ENCODE measurements at regions not wholly inside any gene's neighbourhood (a gene's known extent, or its start where the extent isn't known, plus 50 kb on each side); places are given as distances from the start of the nearest gene placed in this dataset.

DNA sequence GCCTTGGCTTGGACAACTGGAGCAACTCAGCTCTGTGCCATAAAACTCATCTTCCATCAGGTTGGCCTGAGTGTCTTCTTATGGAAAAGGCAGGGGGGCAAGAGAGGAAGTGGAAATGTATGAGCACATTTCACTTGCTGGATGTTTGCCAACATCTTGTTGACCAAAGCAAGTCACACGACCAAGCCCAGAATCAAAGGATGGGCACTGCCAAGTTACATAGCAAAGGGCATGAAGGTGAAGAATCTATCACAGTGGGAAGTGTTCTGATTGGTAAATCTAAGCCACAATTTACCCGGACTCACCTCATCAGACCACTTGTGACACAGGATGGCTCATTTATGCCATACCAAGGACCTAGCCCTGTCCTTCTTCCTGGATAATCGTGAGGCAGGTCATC, 310.5 kb upstream of the IRX5 start:
- no peak for FAIRE-seq

DNA sequence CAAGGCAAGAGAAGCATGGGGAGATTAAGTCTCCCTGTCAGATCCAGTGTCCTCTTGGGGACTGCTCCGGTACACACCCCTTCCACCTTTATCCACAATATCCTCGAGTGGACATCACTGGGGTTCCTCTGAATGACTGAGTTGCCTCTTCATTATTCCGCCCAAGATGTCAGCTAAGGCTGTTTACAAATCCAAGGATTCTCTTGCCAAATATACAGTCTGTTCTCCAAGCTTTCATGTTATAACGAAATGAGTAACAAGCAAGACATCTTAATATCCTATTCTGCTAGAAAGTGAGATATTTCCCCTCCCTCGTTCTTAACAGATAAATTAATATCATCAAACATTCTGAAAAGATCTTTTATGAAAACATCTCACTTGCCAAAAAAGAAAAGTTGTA, 314.1 kb upstream of the IRX5 start:
- no peak for FAIRE-seq

DNA sequence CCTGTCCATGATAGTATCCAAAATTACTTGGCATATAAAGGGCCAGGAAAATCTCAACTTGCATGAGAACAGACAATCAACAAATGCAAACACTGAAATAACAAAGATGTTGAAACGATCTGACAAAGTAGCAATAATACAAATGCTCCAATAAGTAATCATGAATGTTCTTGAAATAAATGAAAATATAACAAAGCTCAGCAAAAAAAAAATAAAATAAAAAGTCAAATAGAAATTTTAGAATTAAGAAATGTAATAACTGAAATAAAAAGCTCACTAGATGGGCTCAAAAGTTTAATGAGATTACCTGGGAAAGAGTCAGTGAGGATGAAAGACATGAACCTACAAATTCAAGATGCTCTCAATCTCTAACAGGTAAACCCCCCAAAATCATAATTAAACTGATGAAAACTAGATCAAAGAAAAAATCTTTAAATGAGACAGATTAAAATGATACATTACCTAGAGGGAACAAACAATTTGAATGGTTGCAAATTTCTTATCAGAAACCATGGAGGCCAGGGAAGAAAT, 319.0 kb upstream of the IRX3 start:
- no peak for FAIRE-seq

DNA sequence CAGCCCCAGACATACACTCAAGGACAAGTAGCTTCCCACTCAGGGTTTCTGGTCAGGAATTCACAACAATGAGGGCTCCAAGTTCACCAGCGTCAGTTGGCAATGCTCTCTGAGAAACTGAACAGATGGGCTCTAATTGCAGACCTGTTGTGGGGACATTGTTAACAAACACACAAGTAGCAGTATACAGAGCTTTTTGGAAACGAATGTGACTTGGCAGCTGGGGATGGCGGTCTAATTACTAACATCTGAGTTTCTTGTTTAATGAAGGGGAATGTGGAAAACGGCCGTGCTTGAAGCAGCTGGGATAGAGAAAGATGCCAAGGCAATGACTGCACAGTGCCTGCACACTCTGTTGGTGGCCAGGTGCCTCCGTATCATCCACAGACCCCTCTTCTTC, 316.1 kb upstream of the IRX3 start:
- FAIRE-seq: no peak

DNA sequence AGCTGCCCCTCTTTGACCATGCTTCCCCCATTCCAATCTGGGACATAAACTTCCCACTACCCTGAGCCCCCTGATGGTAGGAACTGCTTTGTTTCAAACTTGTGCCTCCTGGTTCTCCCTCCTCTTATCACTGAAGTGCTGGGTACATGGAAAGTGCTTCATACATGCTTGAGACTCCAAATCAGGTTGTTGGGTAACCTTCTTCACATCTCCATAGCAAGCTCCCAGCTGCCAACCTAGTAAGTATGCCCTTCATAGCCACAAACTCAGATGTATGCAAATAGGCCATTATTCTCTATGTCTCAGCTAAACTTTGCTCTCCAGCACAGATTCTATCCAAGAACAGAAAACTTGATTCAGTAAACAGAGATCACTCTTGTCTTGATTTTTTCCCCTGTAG, 310.6 kb upstream of the IRX3 start:
- no peak for FAIRE-seq

DNA sequence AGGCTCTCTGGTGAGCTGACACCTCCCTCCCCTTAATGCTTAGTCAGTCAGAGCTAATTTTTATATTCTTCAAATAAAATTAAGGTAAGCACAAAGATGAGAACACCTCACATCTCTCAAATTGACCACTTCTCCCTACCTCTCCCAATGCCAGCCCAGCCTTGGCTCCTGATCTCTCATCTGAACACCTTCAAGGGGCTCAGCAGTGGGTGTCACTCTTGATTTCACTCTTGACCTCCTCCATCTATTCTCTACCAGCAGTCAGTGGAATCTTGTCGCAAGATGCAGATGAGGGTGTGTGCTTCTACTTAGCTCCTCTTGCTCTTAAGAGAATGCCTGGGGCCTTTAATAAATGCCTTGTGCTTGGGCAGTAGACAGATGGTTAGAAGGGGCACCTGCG, 309.0 kb upstream of the IRX3 start:
- no peak for FAIRE-seq

DNA sequence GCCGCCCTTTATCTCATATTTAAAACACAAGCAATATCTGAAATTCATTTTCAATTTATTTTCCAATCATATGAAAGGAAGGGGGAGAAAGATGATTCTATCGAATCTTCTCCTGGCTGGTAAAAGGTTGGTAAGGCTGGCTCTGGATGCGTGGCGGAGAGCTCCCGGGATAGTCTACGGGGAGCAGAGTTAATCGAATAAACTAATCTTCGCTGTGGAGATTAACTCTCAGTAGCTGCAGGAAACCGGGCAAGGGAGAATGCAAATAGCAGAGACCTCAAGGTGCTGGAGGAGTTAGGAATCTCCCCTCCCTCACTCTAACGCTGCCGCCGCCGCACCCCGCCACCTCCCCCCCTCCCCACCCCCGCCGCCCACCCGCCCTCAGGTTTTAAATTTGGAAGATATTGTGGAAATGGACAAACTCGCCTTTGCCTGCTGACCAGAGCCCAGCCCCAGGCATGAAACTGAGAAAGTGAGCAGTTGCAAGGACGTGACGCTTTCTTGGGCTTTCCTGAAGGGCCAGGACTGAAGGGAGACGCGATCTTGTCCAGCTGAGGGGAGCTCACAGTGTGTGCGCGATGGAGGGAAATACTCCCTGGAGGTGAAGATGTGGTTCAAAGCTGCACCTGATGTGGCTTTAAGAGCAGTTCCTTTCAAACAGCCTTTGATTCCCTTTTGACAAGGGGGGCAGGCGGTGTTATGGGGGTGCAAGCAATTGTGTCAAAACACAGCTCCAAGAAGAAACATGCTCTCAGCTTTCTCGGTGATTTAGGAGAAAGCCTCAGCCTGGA, 308.2 kb upstream of the IRX3 start:
- no peak for FAIRE-seq

DNA sequence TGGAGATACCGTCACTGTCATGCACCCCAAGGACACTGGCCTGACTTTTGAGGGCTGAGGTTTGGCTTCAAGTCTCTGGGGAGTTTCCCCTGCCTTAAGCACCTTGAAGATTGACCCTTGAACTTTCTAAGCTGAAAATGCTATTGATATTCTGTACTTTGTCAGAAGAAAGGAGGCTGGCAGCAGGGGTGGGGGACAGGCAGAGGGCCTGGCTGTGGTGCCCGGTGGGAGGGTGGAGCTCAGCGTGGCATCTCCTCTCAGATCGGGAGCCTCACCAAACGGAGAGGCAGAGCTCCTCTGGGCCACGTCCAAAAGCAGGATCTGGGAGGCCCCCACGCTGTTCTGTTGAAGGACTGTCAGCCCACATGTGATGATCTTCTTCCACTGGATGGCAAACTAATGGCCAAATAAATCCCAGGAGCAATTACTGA, 305.2 kb upstream of the IRX3 start:
- FAIRE-seq: no peak

DNA sequence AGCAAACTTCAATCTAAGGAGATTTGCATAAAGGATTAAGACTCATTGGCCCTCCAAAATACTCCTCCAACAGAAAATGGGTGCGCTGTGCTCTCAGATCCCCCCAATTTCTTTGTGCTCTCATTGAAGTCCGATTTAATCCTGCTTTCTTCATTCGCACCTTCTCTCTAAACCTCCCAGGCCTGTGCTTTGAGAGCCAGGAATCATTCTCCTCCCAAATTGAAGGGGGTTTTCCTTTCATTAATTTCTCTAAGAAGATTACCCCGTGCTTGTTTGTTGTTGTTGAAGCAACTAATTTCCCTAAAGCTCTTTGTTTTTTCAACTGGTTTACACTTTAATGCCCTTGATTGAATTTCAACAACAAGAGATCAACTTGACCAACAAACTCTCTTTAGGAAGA, 304.2 kb upstream of the IRX3 start:
- no peak for FAIRE-seq

DNA sequence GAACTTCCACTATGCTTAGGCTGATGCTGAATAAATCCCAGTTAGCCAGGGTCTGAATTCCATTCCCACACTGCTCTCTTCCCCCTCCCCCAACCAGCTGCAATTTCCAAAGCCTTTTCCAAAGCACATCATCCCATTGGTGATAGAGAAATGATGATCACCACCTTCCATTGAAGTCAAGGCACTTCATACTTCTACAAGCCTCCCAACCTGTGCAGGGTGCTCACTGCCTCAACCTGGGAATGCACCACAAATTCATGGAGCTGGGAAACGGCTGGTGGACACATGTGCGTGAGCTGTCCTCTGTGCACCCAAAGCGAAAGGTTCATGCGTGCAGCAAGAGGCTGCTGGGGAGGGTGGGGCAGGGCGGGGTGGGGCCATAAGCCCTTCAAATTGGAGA, 302.7 kb upstream of the IRX3 start:
- no peak for FAIRE-seq

DNA sequence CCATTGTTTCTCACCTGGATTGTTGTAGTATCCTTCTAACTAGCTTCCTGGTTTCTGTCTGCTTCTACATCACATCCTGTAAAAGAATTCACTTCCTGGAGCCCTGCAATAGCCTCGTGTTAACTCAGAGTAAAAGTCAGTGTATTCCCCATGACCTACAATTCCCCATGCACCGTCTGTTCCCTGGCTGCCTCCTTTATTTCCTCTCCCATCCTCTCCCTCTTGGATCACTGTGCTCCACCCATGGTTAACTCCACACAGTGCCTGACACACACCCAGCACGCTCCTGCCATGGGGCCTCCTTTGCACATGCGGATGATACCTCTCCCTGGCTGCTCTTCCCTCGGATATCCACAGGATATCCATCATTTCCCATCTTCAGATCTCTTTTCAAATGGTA, 301.4 kb upstream of the IRX3 start:
- FAIRE-seq: no peak

DNA sequence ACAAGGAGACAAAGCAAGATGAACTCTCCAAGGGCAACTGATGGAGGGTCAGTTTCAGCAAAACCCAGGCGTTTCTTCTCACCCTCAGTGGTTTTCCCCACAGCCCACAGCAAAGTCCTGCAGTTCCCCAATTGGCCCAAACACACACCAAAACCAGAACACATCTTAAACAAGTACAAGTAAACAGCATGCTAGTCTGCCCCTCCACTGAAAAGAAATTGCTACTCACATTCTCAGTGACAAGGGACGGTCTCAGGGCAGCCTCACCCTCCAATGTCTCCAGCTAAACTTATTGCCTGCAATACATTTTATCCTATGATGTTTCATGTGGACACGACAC, 300.6 kb upstream of the IRX3 start:
- FAIRE-seq: no peak

DNA sequence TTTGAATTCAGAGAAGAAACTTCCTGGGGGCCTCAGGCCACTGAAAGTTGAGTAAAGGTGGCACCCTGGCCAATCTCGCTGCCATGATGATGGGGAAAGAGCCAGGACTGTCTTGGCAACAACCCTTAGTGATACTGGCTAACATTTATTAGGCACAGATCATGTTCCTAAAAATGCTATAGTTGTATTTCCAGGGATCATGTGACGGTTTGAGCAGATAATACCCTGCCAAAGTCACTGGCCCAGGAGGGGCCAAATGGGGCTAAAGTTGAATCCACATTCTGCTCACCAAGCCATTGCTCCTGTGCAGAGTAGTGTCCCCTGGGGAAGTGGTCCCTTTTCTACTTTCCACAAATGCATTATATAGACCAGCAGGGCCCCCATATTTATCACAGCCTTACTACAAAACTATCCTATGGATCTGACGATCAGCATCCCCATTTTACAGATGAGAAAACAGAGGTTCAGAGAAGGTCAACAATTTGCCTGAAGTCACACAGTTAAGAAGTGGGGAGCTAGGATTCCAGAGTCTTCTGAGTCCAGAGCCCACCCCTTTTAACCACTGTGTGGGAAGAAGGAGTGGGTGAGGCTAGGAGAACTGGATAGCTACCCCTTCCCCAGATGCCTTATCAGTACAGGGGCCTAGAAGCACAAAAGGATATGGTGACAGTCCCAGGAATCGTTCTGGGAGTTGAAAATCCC, 300.0 kb upstream of the IRX3 start:
- no peak for FAIRE-seq

DNA sequence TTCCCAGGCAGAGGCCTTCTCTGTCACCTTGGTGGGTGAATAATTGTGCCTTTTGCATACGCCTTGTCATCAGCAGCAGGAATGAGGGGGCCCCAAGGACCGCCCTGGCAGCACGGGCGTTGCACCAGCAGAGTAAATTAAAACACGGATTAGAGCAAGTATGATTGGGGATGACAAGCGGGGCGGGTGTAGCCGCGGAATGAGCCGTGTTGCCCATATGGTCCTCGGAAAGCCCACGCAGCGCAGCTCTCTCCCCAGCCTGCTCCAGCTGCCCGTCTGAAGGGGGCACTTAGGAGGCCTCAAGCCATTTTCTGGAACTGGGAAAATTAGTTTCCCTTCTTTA, 299.4 kb upstream of the IRX3 start:
- FAIRE-seq: no peak

DNA sequence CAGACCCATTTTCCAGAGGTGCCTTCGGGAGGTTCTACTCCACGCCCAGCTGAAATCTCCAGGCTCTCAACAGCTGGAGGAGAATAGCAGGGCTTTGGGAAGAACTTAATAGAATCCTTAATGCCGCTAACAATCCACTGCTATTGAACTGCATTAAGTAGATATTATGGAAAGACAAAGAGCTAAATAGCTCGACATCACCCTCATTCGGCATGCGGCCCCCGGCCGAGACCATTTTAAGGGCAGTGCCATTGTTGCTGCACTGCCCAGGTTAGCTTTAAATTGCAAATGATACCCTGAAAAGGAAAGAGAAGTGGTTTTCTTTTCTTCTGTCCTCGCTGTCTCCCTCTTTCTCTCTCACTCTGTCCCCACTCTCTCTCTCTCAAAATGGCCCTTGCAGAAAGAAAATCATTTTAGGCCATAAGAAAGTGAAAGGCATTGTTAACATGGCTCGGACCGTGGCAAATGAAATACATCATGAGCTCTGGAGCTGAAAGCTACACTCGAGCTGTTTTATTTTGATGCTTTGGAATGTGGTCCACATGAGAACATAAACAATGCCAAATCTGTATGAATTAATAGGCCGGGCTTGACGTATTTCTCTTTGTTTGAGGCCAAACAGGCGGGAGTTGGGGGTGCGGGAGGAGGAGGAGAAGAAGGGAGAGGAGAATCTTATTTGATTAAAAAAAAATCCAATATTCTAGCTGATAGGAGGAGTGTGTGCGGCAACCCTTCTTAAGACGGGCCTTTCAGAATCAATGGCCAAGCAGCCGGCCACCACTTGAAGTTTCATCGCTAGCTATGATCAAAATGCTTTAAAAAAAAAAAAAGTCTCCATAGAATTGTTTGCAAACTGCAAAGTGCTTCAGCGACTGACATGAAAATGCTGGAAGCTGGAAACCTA, 298.8 kb upstream of the IRX3 start:
- FAIRE-seq: no peak

DNA sequence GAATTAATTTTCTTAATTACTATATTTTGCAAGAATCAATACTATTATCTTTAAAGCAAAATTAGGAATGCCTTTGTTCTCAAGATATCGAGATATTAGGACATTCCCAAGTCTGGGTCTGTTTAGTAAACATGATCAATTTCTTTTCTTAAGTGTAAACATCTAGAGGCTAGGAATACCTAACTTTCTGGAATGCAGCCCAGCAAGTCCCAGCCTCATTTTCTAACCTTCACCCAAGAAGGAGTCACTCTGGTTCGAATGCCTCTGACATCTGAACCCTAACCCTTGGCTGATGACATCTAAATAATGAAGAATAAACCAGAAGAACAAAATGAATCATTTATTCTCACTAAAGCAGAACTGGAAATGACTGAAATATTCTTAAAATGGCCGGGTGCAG, 297.5 kb upstream of the IRX3 start:
- no peak for FAIRE-seq

DNA sequence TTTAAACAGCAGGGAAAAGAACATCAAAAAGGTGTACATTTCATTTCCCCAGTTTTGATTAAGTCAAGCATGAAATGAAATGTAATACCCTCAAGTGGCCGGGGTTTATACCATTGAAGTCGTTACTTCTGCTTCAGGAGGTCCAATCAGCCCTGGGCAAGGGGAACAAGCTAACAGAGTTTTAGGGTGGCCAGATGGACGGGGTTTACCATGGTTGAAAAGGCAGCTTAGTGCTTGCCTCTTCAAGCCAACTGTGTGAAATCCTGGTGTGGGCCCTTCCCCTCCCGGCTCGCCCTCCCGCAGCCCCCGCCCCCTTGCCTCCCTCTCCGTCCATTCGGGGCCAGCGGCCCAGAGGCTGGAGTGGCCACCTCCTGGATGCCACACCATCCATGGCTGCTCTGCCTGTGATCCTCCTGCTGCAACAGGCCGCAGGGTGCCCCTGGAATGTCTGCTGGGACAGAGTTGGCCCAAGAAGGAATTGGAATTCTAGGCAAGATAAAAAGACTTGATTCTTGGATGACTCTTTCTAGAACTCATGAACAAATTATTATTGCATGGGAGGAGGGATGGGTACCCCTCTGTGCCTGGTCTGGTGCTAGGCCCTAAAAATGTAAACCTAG, 296.2 kb upstream of the IRX3 start:
- no peak for FAIRE-seq

DNA sequence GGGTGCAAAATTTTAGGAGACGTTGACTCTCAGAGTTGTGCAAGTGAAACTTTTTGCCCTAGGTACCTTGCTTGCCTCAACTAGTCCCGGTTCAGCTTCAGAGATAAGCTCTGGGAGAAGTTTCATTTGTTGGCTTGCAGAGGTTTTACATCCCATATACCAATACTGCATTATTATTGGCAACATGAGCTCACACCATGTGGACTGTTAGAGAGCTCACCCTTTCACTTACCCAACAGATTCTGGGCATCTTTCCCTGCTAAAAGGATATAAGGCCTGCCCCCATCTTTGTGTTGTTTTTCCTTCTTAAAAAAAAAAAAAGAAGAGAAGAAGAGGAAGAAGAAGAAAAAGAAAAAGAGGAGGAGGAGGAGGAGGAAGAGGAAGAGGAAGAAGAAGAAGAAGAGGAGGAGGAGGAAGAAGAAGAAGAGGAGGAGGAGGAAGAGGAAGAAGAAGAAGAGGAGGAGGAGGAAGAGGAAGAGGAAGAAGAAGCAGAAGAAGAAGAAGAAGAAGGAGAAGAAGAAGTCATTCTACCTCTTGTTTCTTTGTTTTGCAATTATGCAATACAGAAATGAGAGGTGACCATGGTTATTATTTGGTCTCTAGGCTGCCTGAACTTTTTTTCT, 292.6 kb upstream of the IRX3 start:
- no peak for FAIRE-seq

DNA sequence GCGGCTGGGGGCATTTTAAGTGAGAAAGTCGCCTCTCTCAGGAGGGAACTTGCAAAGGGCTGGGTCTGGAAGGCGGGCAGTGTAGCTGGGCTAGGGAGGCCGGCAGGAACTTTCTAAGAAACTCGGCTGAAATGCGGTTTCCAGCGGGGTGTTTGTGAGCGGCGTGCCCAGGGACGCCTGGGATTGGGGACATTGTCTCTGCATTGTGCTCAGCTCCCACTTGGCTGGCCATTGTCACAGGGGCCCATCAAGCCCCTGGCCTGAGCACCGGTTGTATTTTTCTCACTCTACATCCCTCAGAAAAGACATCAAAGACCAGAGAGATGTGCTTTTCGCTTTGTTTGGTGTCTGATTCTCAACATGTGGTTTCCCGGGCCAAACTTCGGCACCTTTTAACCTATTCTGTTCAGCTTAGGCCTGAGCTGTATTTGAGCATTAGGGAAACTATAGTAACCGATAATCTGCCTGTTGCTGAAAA, 291.1 kb upstream of the IRX3 start:
- no peak for FAIRE-seq

DNA sequence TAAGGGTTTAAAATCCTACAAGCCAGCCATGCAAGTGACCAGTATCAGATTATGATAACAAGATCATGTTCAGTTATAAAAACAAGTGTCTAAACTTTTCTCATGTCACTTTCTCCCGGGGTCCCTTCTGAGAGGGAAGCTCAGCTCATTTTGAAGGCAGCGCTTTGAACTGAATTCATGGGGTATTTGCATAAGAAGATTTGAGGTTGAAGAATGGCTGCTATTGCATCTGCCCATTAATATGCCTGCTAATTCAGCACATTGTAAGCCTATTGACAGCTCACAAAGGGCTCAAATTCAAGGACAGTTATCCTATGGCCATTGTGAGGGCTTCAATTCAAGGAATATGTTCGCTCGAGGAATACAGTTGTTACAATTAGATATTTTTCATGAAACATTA, 290.2 kb upstream of the IRX3 start:
- no peak for FAIRE-seq

DNA sequence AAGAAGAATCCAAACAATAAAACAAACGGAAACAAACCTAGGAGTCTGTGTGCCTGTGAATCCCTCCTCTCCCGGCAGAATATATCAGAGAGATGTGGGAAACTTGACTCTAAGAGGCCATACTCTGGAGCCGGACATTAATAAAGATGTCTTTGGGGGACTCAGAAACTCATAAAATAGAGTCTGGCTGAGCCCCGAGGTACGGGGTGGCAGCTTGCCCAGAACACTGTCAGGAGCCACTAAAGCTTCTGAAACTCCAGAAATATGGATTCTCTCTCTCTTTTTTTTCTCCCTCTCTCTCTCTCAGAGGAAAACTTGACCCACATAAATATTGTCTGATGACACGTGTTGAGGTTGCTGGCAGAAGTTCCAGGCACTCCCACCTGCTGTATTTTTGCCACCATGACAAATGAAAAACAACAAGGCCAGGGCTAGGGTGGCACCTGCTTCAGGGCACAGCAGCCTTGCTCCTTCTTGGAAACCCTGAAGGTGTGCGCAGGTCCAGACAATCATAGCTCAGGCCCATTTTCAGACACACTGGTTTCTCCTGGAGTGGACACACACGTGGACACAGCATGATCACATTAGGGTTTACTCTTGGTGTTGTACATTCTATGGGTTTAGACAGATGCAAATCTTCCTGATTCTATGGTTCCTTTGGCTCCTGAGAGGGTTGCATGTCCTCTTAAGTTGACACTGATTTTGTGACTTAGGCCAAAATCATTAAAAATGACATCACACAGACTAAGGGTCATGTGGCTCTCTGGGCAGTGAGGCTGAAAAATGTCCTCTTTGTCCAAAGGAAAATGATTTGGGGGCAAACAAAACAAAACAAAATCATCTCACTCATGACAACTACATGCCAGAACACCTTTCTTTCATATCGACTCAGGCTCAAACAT, 282.6 kb upstream of the IRX3 start:
- FAIRE-seq: no peak
